ENCODE measurements at regions not wholly inside any gene's neighbourhood (a gene's known extent, or its start where the extent isn't known, plus 50 kb on each side); places are given as distances from the start of the nearest gene placed in this dataset.

GRCh38 chr12:30151831-30152230 is 368.1 kb upstream of the TMTC1 start:
- DNase-seq (ENCODE audit: low spot score): no peak

- no peak for DNase-seq (ENCODE audit: low spot score)
Observed at GRCh38 chr12:30146561-30146960, 362.8 kb upstream of the TMTC1 start.

- no peak for DNase-seq (ENCODE audit: low spot score)
Observed at GRCh38 chr12:30145684-30146032, 361.9 kb upstream of the TMTC1 start.

- DNase-seq (ENCODE audit: low spot score): no peak
Observed at GRCh38 chr12:30144777-30145683, 361.3 kb upstream of the TMTC1 start.

- DNase-seq (ENCODE audit: low spot score): no peak
Observed at GRCh38 chr12:30142301-30142700, 358.6 kb upstream of the TMTC1 start.

- DNase-seq (ENCODE audit: low spot score): no peak
Observed at GRCh38 chr12:30138483-30138882, 354.7 kb upstream of the TMTC1 start.

GRCh38 chr12:30136696-30137095 is 353.0 kb upstream of the TMTC1 start:
- DNase-seq (ENCODE audit: low spot score): no peak

GRCh38 chr12:30135776-30136175 is 352.0 kb upstream of the TMTC1 start:
- DNase-seq (ENCODE audit: low spot score): no peak

GRCh38 chr12:30134229-30134628 is 350.5 kb upstream of the TMTC1 start:
- peak; percentile 37 for DNase-seq (ENCODE audit: low spot score)

- DNase-seq (ENCODE audit: low spot score): no peak
Observed at GRCh38 chr12:30126944-30127343, 343.2 kb upstream of the TMTC1 start.

- no peak for DNase-seq (ENCODE audit: low spot score)
Observed at GRCh38 chr12:30120522-30120921, 336.8 kb upstream of the TMTC1 start.

GRCh38 chr12:30117483-30117882 is 333.7 kb upstream of the TMTC1 start:
- DNase-seq (ENCODE audit: low spot score): no peak

- DNase-seq (ENCODE audit: low spot score): no peak
Observed at GRCh38 chr12:30111719-30112118, 328.0 kb upstream of the TMTC1 start.

- DNase-seq (ENCODE audit: low spot score): no peak
Observed at GRCh38 chr12:30110958-30111586, 327.3 kb upstream of the TMTC1 start.

- DNase-seq (ENCODE audit: low spot score): no peak
Observed at GRCh38 chr12:30110498-30110897, 326.8 kb upstream of the TMTC1 start.

- DNase-seq (ENCODE audit: low spot score): no peak
Observed at GRCh38 chr12:30108666-30109065, 324.9 kb upstream of the TMTC1 start.

- DNase-seq (ENCODE audit: low spot score): no peak
Observed at GRCh38 chr12:30106204-30106965, 322.6 kb upstream of the TMTC1 start.

- no peak for DNase-seq (ENCODE audit: low spot score)
Observed at GRCh38 chr12:30105505-30105904, 321.8 kb upstream of the TMTC1 start.

GRCh38 chr12:30104971-30105370 is 321.2 kb upstream of the TMTC1 start:
- DNase-seq (ENCODE audit: low spot score): no peak

GRCh38 chr12:30100741-30101140 is 317.0 kb upstream of the TMTC1 start:
- no peak for DNase-seq (ENCODE audit: low spot score)

GRCh38 chr12:30098677-30099076 is 314.9 kb upstream of the TMTC1 start:
- no peak for DNase-seq (ENCODE audit: low spot score)

- DNase-seq (ENCODE audit: low spot score): no peak
Observed at GRCh38 chr12:30095511-30095910, 311.8 kb upstream of the TMTC1 start.

Data from HuH-7 (cell line).